ENCODE measurements at regions not wholly inside any gene's neighbourhood (a gene's known extent, or its start where the extent isn't known, plus 50 kb on each side); places are given as distances from the start of the nearest gene placed in this dataset.
"Not testable (repeated sequence)": the region's sequence is repeated elsewhere in the genome, so short reads cannot be mapped to it uniquely, and the experiment has no call there.

GRCh38 chr3:191100516-191100915 is 98.5 kb upstream of the OSTN start:
- DNase-seq = no peak
- H3K36me3 Mint-ChIP-seq (ENCODE audit: low read depth) = no peaks in the 10 kb centered on the region
- peaks cover 29% of the 10 kb centered on the region for H3K4me1 Mint-ChIP-seq (ENCODE audit: low read depth)
- no peak overlapping the region for H3K4me3 Mint-ChIP-seq
- no peaks in the 10 kb centered on the region for H3K27me3 Mint-ChIP-seq (ENCODE audit: insufficient read depth)
- no peak for TF ChIP-seq CTCF (IDR thresholded peaks at IDR 0.05)
- no peaks in the 10 kb centered on the region for H3K9me3 Mint-ChIP-seq
- H3K27ac Mint-ChIP-seq = no peak overlapping the region

- Mint-ChIP-seq H3K9me3 (no peaks in the 10 kb centered on the region), H3K4me3 (peak overlapping the region; percentile 66), H3K4me1 (ENCODE audit: low read depth) (peaks cover 38% of the 10 kb centered on the region), H3K27ac (peak overlapping the region; percentile 61), H3K36me3 (ENCODE audit: low read depth) (no peaks in the 10 kb centered on the region), H3K27me3 (ENCODE audit: insufficient read depth) (no peaks in the 10 kb centered on the region)
- no peak for TF ChIP-seq CTCF (IDR thresholded peaks at IDR 0.05)
- peak; percentile 66 for DNase-seq
These were observed 104.8 kb upstream of the OSTN start for GRCh38 chr3:191094057-191094845.

GRCh38 chr3:191087391-191087790 is 111.7 kb upstream of the OSTN start:
- no peak for TF ChIP-seq CTCF (IDR thresholded peaks at IDR 0.05)
- Mint-ChIP-seq H3K4me3 (no peak overlapping the region), H3K27me3 (ENCODE audit: insufficient read depth) (no peaks in the 10 kb centered on the region)

GRCh38 chr3:191085091-191085490 is 114.0 kb upstream of the OSTN start:
- TF ChIP-seq CTCF (IDR thresholded peaks at IDR 0.05) = no peak
- H3K4me3 Mint-ChIP-seq = no peak overlapping the region
- 0 out of 2 replicates have a peak overlapping the region, but pooled peaks have one; percentile 1 for H3K27ac Mint-ChIP-seq
- DNase-seq = peak; percentile 33
- peaks cover 27% of the 10 kb centered on the region for H3K4me1 Mint-ChIP-seq (ENCODE audit: low read depth)
- H3K36me3 Mint-ChIP-seq (ENCODE audit: low read depth) = peaks cover 17% of the 10 kb centered on the region; the same call in 1 of the 2 replicates
- peaks cover 4% of the 10 kb centered on the region; the same call in 1 of the 2 replicates for H3K9me3 Mint-ChIP-seq
- no peaks in the 10 kb centered on the region for H3K27me3 Mint-ChIP-seq (ENCODE audit: insufficient read depth)

More at GRCh38 chr3:191087391-191087790, 111.7 kb upstream of the OSTN start:
- H3K27ac Mint-ChIP-seq = no peak overlapping the region
- 0 out of 2 replicates have a peak, but pooled peaks cover 1% of the 10 kb centered on the region for H3K36me3 Mint-ChIP-seq (ENCODE audit: low read depth)
- no peak for DNase-seq
- peaks cover 19% of the 10 kb centered on the region for H3K4me1 Mint-ChIP-seq (ENCODE audit: low read depth)
- no peaks in the 10 kb centered on the region for H3K9me3 Mint-ChIP-seq

- H3K27me3 Mint-ChIP-seq (ENCODE audit: insufficient read depth); H3K4me1 Mint-ChIP-seq (ENCODE audit: low read depth); H3K4me3 Mint-ChIP-seq; H3K27ac Mint-ChIP-seq; DNase-seq: not testable (repeated sequence)
- H3K9me3 Mint-ChIP-seq = peaks cover 18% of the 10 kb centered on the region
- H3K36me3 Mint-ChIP-seq (ENCODE audit: low read depth) = peaks cover 37% of the 10 kb centered on the region
These were observed 120.1 kb upstream of the OSTN start for GRCh38 chr3:191078913-191079312.

GRCh38 chr3:191076903-191077552 is 122.0 kb upstream of the OSTN start:
- Mint-ChIP-seq H3K4me1 (ENCODE audit: low read depth) (peaks cover 10% of the 10 kb centered on the region), H3K4me3 (no peak overlapping the region), H3K36me3 (ENCODE audit: low read depth) (peaks cover 32% of the 10 kb centered on the region), H3K9me3 (peaks cover 18% of the 10 kb centered on the region), H3K27ac (no peak overlapping the region), H3K27me3 (ENCODE audit: insufficient read depth) (peaks cover 2% of the 10 kb centered on the region; the same call in 1 of the 2 replicates)
- no peak for TF ChIP-seq CTCF (IDR thresholded peaks at IDR 0.05)
- no peak for DNase-seq

Measured in HFFc6 (cell line).